CD4-positive, alpha-beta memory T cell (primary cell): ENCODE measurements at regions not wholly inside any gene's neighbourhood (a gene's known extent, or its start where the extent isn't known, plus 50 kb on each side); places are given as distances from the start of the nearest gene placed in this dataset.
A peak's percentile ranks its signal among the peaks of the same experiment; 100 is the strongest.

Experiments
- CTCF ChIA-PET: fragments of 350-600 bp; sonication (Branson Sonifier 250); formaldehyde crosslinking; loops from one replicate; lab custom pipeline; 2021; ENCODE audit warnings: inconsistent platforms; ENCODE audit not compliant: partially characterized antibody; lab: Charles Lee
- POLR2A ChIA-PET: fragments of 350-600 bp; sonication (Branson Sonifier 250); formaldehyde crosslinking; loops from one replicate; lab custom pipeline; 2021; ENCODE audit not compliant: partially characterized antibody; lab: Charles Lee
- DNase-seq, 5 donors: peaks; one replicate each; pipeline versions ENCODE4 v3.0.0 to v3.0.0-alpha.2; 2020 to 2022; ENCODE audit warnings: mixed read lengths in 1 of 5
- H3K27ac ChIP-seq: one replicate; pipeline ENCODE4 v1.7.0; 2013; ENCODE audit warnings: low read depth, low read length
- H3K27me3 ChIP-seq: 2 replicates; pipeline ENCODE4 v1.7.0; 2013; ENCODE audit warnings: mild to moderate bottlenecking, low read length, moderate library complexity; ENCODE audit not compliant: insufficient read depth
- H3K36me3 ChIP-seq: 2 replicates; pipeline ENCODE4 v1.7.0; 2013; ENCODE audit warnings: mild to moderate bottlenecking, low read length, moderate library complexity; ENCODE audit not compliant: insufficient read depth
- H3K4me1 ChIP-seq: 2 replicates; pipeline ENCODE4 v1.7.0; 2013; ENCODE audit warnings: mild to moderate bottlenecking, low read length, moderate library complexity; ENCODE audit not compliant: insufficient read depth
- H3K4me3 ChIP-seq, 2 donors: one replicate each; pipeline ENCODE4 v1.7.0; 2013; ENCODE audit warnings: low read length in 2 of 2, mild to moderate bottlenecking in 1 of 2
- H3K9me3 ChIP-seq, 2 donors: one replicate each; pipeline ENCODE4 v1.7.0; 2013; ENCODE audit warnings: low read length in 2 of 2, control low read depth in 1 of 2; ENCODE audit not compliant: control insufficient read depth in 1 of 2
- H3K27ac Mint-ChIP-seq, 7 donors: one replicate each; pipeline ENCODE4 v1.8.0; 2020 to 2021; ENCODE audit warnings: mixed read lengths in 7 of 7, mild to moderate bottlenecking in 6 of 7, inconsistent platforms in 3 of 7, moderate library complexity in 3 of 7
- H3K27me3 Mint-ChIP-seq, 2 donors: one replicate each; pipeline ENCODE4 v1.8.0; 2020 to 2021; ENCODE audit warnings: mixed read lengths in 2 of 2
- H3K36me3 Mint-ChIP-seq, 2 donors: one replicate each; pipeline ENCODE4 v1.8.0; 2020 to 2021; ENCODE audit warnings: mixed read lengths in 2 of 2, inconsistent platforms in 1 of 2, mild to moderate bottlenecking in 1 of 2
- H3K4me1 Mint-ChIP-seq, 4 donors: one replicate each; pipeline ENCODE4 v1.8.0; 2020 to 2021; ENCODE audit warnings: mixed read lengths in 4 of 4, mild to moderate bottlenecking in 1 of 4
- H3K4me3 Mint-ChIP-seq, 8 donors: one replicate each; pipeline ENCODE4 v1.8.0; 2020 to 2021; ENCODE audit warnings: mixed read lengths in 8 of 8, mild to moderate bottlenecking in 7 of 8, moderate library complexity in 6 of 8, inconsistent platforms in 3 of 8
- H3K9me3 Mint-ChIP-seq, 8 donors: one replicate each; pipeline ENCODE4 v1.8.0; 2020 to 2021; ENCODE audit warnings: mixed read lengths in 8 of 8, mild to moderate bottlenecking in 5 of 8, inconsistent platforms in 3 of 8, moderate library complexity in 1 of 8
- intact Hi-C: fragments of 100-400 bp; cut with micrococcal nuclease; formaldehyde crosslinking; loops from one replicate; pipeline ENCODE4 v1.15.1; 2023

- H3K4me1 Mint-ChIP-seq: peaks cover 8 to 20% (median 13%) of the 10 kb centered on the region in 4 donors
- no peak overlapping the region for H3K4me3 ChIP-seq
- peaks cover 58 to 70% of the 10 kb centered on the region in 2 donors for H3K36me3 Mint-ChIP-seq
- no peaks in the 10 kb centered on the region for H3K4me1 ChIP-seq
- no peak overlapping the region for H3K4me3 Mint-ChIP-seq
- DNase-seq: no peak
- peak overlapping the region in 2 of 7 donors; percentile 24 to 79 for H3K27ac Mint-ChIP-seq
- no peaks in the 10 kb centered on the region for H3K9me3 ChIP-seq
- no peaks in the 10 kb centered on the region for H3K27me3 ChIP-seq
- H3K27me3 Mint-ChIP-seq: no peaks in the 10 kb centered on the region
- intact Hi-C loops: no loop called here
- CTCF ChIA-PET: no interaction called here
- H3K27ac ChIP-seq: no peak overlapping the region
- POLR2A ChIA-PET: no interaction called here
- peaks cover 6% of the 10 kb centered on the region for H3K36me3 ChIP-seq
- peaks cover 0 to 2% (median 0%) of the 10 kb centered on the region in 8 donors for H3K9me3 Mint-ChIP-seq
Measured at GRCh38 chr6:144722154-144722737, 437.1 kb downstream of the UTRN start.

- Histone ChIP-seq H3K4me1 (no peaks in the 10 kb centered on the region), H3K36me3 (peaks cover 6% of the 10 kb centered on the region), H3K9me3 (no peaks in the 10 kb centered on the region), H3K4me3 (no peak overlapping the region), H3K27ac (no peak overlapping the region), H3K27me3 (no peaks in the 10 kb centered on the region)
- Mint-ChIP-seq H3K4me3 (no peak overlapping the region), H3K9me3 (peaks cover 0 to 2% (median 0%) of the 10 kb centered on the region in 8 donors), H3K36me3 (peaks cover 59 to 69% of the 10 kb centered on the region in 2 donors), H3K27ac (no peak overlapping the region), H3K4me1 (peaks cover 8 to 20% (median 13%) of the 10 kb centered on the region in 4 donors), H3K27me3 (no peaks in the 10 kb centered on the region)
- ChIA-PET CTCF (no interaction called here), POLR2A (no interaction called here)
- intact Hi-C loops: no loop called here
- DNase-seq: no peak
Measured at GRCh38 chr6:144722925-144723324, 437.8 kb downstream of the UTRN start.

- Histone ChIP-seq H3K4me3 (no peak overlapping the region), H3K27me3 (no peaks in the 10 kb centered on the region), H3K4me1 (no peaks in the 10 kb centered on the region), H3K36me3 (peaks cover 6% of the 10 kb centered on the region), H3K27ac (no peak overlapping the region), H3K9me3 (no peaks in the 10 kb centered on the region)
- Mint-ChIP-seq H3K4me3 (no peak overlapping the region), H3K27ac (no peak overlapping the region), H3K27me3 (no peaks in the 10 kb centered on the region), H3K4me1 (peaks cover 9 to 20% (median 13%) of the 10 kb centered on the region in 4 donors), H3K36me3 (peaks cover 57 to 65% of the 10 kb centered on the region in 2 donors), H3K9me3 (peaks cover 0 to 2% (median 0%) of the 10 kb centered on the region in 8 donors)
- CTCF ChIA-PET: no interaction called here
- intact Hi-C loops: no loop called here
- no peak for DNase-seq
- POLR2A ChIA-PET: no interaction called here
Measured at GRCh38 chr6:144723431-144723830, 438.3 kb downstream of the UTRN start.

GRCh38 chr6:144724818-144725217, 439.7 kb downstream of the UTRN start:
- Mint-ChIP-seq H3K27ac (no peak overlapping the region), H3K4me1 (peaks cover 8 to 19% (median 15%) of the 10 kb centered on the region in 4 donors), H3K27me3 (no peaks in the 10 kb centered on the region), H3K36me3 (peaks cover 52 to 59% of the 10 kb centered on the region in 2 donors), H3K9me3 (peaks cover 0 to 2% (median 0%) of the 10 kb centered on the region in 8 donors), H3K4me3 (no peak overlapping the region)
- CTCF ChIA-PET: no interaction called here
- POLR2A ChIA-PET: no interaction called here
- H3K4me1 ChIP-seq: no peaks in the 10 kb centered on the region
- no peak overlapping the region for H3K27ac ChIP-seq
- intact Hi-C loops: no loop called here
- no peak for DNase-seq
- no peaks in the 10 kb centered on the region for H3K9me3 ChIP-seq
- H3K36me3 ChIP-seq: peaks cover 5% of the 10 kb centered on the region
- H3K27me3 ChIP-seq: no peaks in the 10 kb centered on the region
- H3K4me3 ChIP-seq: no peak overlapping the region

GRCh38 chr6:144725736-144726522, 440.8 kb downstream of the UTRN start:
- peaks cover 46 to 53% of the 10 kb centered on the region in 2 donors for H3K36me3 Mint-ChIP-seq
- Histone ChIP-seq H3K9me3 (no peaks in the 10 kb centered on the region), H3K4me1 (no peaks in the 10 kb centered on the region), H3K27me3 (no peaks in the 10 kb centered on the region), H3K4me3 (no peak overlapping the region), H3K27ac (no peak overlapping the region), H3K36me3 (peaks cover 3% of the 10 kb centered on the region)
- CTCF ChIA-PET: no interaction called here
- no peak for DNase-seq
- peaks cover 6 to 19% (median 14%) of the 10 kb centered on the region in 4 donors for H3K4me1 Mint-ChIP-seq
- POLR2A ChIA-PET: no interaction called here
- peaks cover 0 to 2% (median 0%) of the 10 kb centered on the region in 8 donors for H3K9me3 Mint-ChIP-seq
- peak overlapping the region in 4 of 7 donors; percentile 7 to 86 (median 25) for H3K27ac Mint-ChIP-seq
- peak overlapping the region in 1 of 8 donors; percentile 60 for H3K4me3 Mint-ChIP-seq
- H3K27me3 Mint-ChIP-seq: no peaks in the 10 kb centered on the region
- intact Hi-C loops: no loop called here

- no peak for DNase-seq
- Histone ChIP-seq H3K36me3 (peaks cover 10% of the 10 kb centered on the region), H3K4me3 (no peak overlapping the region), H3K27me3 (no peaks in the 10 kb centered on the region), H3K4me1 (no peaks in the 10 kb centered on the region), H3K27ac (no peak overlapping the region), H3K9me3 (no peaks in the 10 kb centered on the region)
- intact Hi-C loops: no loop called here
- H3K4me1 Mint-ChIP-seq: peaks cover 6 to 19% (median 10%) of the 10 kb centered on the region in 4 donors
- H3K4me3 Mint-ChIP-seq: no peak overlapping the region
- H3K27me3 Mint-ChIP-seq: no peaks in the 10 kb centered on the region
- peaks cover 0 to 2% (median 0%) of the 10 kb centered on the region in 8 donors for H3K9me3 Mint-ChIP-seq
- H3K36me3 Mint-ChIP-seq: peaks cover 46 to 56% of the 10 kb centered on the region in 2 donors
- ChIA-PET POLR2A (no interaction called here), CTCF (no interaction called here)
- H3K27ac Mint-ChIP-seq: no peak overlapping the region
Measured at GRCh38 chr6:144728804-144729203, 443.7 kb downstream of the UTRN start.

- Histone ChIP-seq H3K27me3 (no peaks in the 10 kb centered on the region), H3K36me3 (peaks cover 14% of the 10 kb centered on the region), H3K9me3 (no peaks in the 10 kb centered on the region), H3K4me1 (no peaks in the 10 kb centered on the region), H3K4me3 (no peak overlapping the region), H3K27ac (no peak overlapping the region)
- H3K27ac Mint-ChIP-seq: peak overlapping the region in 2 of 7 donors; percentile 10 to 30
- H3K36me3 Mint-ChIP-seq: peaks cover 51 to 63% of the 10 kb centered on the region in 2 donors
- POLR2A ChIA-PET: no interaction called here
- CTCF ChIA-PET: no interaction called here
- peaks cover 0 to 2% (median 0%) of the 10 kb centered on the region in 8 donors for H3K9me3 Mint-ChIP-seq
- intact Hi-C loops: no loop called here
- no peaks in the 10 kb centered on the region for H3K27me3 Mint-ChIP-seq
- H3K4me1 Mint-ChIP-seq: peaks cover 6 to 18% (median 10%) of the 10 kb centered on the region in 4 donors
- DNase-seq: no peak
- no peak overlapping the region for H3K4me3 Mint-ChIP-seq
Measured at GRCh38 chr6:144729502-144729901, 444.4 kb downstream of the UTRN start.
